ENCODE measurements at regions not wholly inside any gene's neighbourhood (a gene's known extent, or its start where the extent isn't known, plus 50 kb on each side); places are given as distances from the start of the nearest gene placed in this dataset.
A peak's percentile ranks its signal among the peaks of the same experiment; 100 is the strongest.

DNA sequence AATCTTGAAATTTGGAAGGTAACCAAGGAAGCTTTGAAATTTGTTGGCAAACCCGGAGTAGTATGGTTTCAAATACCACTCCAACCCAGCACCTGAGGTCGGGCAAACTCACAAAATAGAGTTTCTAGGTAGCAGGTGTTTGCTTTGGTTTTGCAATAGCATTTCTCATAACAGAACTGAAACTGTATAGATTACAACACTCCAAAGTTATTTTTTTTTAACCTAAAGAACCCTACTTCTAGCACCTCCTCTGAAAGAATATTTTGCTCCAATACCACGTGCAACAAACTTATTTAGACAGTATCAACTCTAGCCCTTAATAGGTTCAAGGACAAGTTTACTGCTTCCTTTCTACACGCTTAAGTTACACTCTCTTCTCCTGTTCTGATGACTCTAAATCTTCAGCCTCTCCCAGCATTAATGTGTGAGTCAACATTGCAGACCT lies 178.5 kb upstream of the FMN2 start:
- TF ChIP-seq, protein P1, sequence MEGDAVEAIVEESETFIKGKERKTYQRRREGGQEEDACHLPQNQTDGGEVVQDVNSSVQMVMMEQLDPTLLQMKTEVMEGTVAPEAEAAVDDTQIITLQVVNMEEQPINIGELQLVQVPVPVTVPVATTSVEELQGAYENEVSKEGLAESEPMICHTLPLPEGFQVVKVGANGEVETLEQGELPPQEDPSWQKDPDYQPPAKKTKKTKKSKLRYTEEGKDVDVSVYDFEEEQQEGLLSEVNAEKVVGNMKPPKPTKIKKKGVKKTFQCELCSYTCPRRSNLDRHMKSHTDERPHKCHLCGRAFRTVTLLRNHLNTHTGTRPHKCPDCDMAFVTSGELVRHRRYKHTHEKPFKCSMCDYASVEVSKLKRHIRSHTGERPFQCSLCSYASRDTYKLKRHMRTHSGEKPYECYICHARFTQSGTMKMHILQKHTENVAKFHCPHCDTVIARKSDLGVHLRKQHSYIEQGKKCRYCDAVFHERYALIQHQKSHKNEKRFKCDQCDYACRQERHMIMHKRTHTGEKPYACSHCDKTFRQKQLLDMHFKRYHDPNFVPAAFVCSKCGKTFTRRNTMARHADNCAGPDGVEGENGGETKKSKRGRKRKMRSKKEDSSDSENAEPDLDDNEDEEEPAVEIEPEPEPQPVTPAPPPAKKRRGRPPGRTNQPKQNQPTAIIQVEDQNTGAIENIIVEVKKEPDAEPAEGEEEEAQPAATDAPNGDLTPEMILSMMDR (IDR thresholded peaks at IDR 0.05): no peak
- DNase-seq: no peak
- H3K36me3 Mint-ChIP-seq (ENCODE audit: low read depth): peaks cover 4% of the 10 kb centered on the region
- no peak overlapping the region for H3K27ac Mint-ChIP-seq
- peaks cover 7% of the 10 kb centered on the region for H3K4me1 Mint-ChIP-seq
- H3K27me3 Mint-ChIP-seq (ENCODE audit: low read depth, poor library complexity): peaks cover 3% of the 10 kb centered on the region
- H3K4me3 Mint-ChIP-seq: no peak overlapping the region
- H3K9me3 Mint-ChIP-seq: no peaks in the 10 kb centered on the region

DNA sequence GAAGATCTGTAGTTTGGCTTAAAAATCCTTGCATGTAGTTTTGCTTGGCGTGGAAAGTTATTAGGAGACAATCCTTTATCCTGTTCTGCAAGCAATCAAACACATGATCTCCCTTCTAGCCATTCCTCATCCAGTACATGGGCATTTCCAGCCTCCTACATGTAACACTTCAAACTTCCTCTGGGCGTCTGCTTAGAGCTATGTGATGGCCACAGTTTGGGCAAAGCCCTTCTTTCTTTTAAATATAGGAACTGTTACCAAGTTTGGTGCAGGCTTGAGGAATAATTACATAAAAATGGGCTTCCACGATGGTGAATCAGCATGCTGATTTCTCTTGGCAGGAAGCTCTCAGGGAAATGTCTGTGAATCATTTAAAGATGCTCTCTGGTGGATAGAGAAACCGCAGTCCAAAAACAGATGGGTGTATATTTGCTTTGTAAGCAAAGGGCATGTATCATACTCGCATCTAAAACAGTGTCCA lies 176.9 kb upstream of the FMN2 start:
- Mint-ChIP-seq H3K36me3 (ENCODE audit: low read depth) (no peaks in the 10 kb centered on the region), H3K4me1 (peaks cover 7% of the 10 kb centered on the region), H3K27me3 (ENCODE audit: low read depth, poor library complexity) (peaks cover 3% of the 10 kb centered on the region), H3K27ac (no peak overlapping the region), H3K9me3 (no peaks in the 10 kb centered on the region), H3K4me3 (no peak overlapping the region)
- TF ChIP-seq, protein P1 (IDR thresholded peaks at IDR 0.05): no peak
- no peak for DNase-seq

DNA sequence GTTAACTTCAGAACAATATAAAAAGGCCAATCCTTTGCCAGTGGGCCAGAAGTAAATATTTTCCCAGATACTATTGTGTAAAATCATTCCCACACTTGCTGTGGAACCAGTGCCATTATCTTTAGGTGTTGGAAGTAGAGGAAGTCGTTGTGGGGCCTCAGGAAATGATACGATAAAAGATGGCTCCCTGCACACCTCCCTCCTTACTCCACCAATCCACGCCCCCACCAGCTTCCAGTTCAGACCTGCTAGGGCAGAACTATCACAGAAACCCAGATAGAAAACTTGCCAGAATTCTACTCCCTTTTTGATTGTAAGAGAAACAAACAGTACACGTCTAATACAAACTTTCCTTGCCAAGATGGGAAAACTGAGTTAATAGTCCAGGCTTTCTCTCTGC lies 173.0 kb upstream of the FMN2 start:
- H3K9me3 Mint-ChIP-seq: no peaks in the 10 kb centered on the region
- no peak overlapping the region for H3K27ac Mint-ChIP-seq
- no peaks in the 10 kb centered on the region for H3K4me1 Mint-ChIP-seq
- H3K4me3 Mint-ChIP-seq: no peak overlapping the region
- H3K27me3 Mint-ChIP-seq (ENCODE audit: low read depth, poor library complexity): no peaks in the 10 kb centered on the region
- DNase-seq: no peak
- TF ChIP-seq, protein P1 (IDR thresholded peaks at IDR 0.05): no peak
- no peaks in the 10 kb centered on the region for H3K36me3 Mint-ChIP-seq (ENCODE audit: low read depth)

DNA sequence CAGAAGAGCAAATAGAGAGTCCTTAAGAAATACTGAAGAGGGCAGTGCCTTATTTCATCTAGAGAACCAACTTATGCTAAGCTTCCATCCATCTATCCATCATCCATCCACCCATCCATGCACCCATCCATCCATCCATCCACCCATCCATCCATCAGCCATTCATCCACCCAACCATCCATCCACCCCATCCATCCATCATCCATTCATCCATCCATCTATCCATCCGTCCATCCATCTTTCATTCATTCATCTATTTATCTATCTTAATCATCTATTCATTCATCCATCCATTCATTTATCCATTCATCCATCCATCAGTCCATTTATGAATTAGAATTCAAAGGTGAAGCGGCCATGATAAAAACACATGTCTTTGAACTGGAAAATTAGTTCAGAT lies 171.5 kb upstream of the FMN2 start:
- DNase-seq: no peak
- Mint-ChIP-seq H3K27ac (peak overlapping the region; percentile 3), H3K4me1 (no peaks in the 10 kb centered on the region), H3K9me3 (peaks cover 5% of the 10 kb centered on the region), H3K27me3 (ENCODE audit: low read depth, poor library complexity) (no peaks in the 10 kb centered on the region), H3K4me3 (no peak overlapping the region), H3K36me3 (ENCODE audit: low read depth) (no peaks in the 10 kb centered on the region)
- TF ChIP-seq, protein P1 (IDR thresholded peaks at IDR 0.05): no peak

DNA sequence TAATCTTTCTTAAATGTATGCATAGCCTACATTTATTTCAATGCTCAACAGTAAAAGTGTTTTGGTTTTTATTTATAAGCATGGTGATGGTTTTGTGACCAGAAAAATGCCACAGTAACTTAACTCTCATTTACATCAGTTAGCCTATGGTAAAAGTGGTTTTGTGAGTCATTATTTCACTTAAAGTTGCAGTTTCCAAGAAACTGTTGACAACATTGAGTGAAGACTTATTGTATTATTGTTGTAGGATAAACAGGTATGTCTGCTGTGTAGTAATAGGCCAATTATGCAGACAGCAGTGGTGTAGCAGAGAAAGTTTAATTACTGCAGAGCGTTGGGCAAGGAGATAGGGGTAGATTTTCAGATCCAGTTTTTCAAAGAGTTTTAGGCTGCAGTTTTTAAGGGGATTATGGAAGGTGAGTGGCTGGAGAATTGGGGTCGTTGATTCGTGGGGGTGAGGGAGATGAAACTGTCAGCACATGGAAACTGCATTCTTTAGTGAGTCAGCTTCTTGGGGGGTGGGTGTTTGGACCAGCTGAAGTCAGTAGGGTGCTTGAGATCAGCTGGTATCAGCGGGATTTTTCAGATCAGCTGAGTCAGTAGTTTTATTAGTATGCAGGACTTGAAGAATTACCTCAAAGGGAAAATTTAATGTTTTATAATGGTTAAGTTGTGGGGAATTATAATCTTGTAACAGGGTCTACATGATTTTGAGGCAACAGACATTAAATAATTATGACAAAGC lies 168.7 kb upstream of the FMN2 start:
- TF ChIP-seq, protein P1 (IDR thresholded peaks at IDR 0.05): no peak
- Mint-ChIP-seq H3K9me3 (peaks cover 12% of the 10 kb centered on the region), H3K4me1 (no peaks in the 10 kb centered on the region), H3K27ac (no peak overlapping the region), H3K27me3 (ENCODE audit: low read depth, poor library complexity) (no peaks in the 10 kb centered on the region), H3K36me3 (ENCODE audit: low read depth) (no peaks in the 10 kb centered on the region), H3K4me3 (no peak overlapping the region)
- no peak for DNase-seq

All from nephron progenitor cell (in vitro differentiated cells).